ENCODE measurements at regions not wholly inside any gene's neighbourhood (a gene's known extent, or its start where the extent isn't known, plus 50 kb on each side); places are given as distances from the start of the nearest gene placed in this dataset.
"Not testable (repeated sequence)": the region's sequence is repeated elsewhere in the genome, so short reads cannot be mapped to it uniquely, and the experiment has no call there.

- no peaks in the 10 kb centered on the region for H3K36me3 Mint-ChIP-seq
- no peak for DNase-seq
- H3K27ac Mint-ChIP-seq = no peak overlapping the region
- ATAC-seq (ENCODE audit: low read depth in 2 of 2) = no peak
- H3K4me1 Mint-ChIP-seq = peaks cover 0 to 2% (median 0%) of the 10 kb centered on the region in 3 donors
- H3K9me3 Mint-ChIP-seq = peaks cover 0 to 8% (median 0%) of the 10 kb centered on the region in 7 donors
- peaks cover 13 to 29% (median 14%) of the 10 kb centered on the region in 3 donors for H3K27me3 Mint-ChIP-seq
- no peak overlapping the region for H3K4me3 Mint-ChIP-seq
These were observed 117.9 kb upstream of the MPHOSPH6 start for GRCh38 chr16:82287937-82288336.

- no peak overlapping the region for H3K4me3 Mint-ChIP-seq
These were observed 112.6 kb upstream of the MPHOSPH6 start for GRCh38 chr16:82282662-82283061.

DNA sequence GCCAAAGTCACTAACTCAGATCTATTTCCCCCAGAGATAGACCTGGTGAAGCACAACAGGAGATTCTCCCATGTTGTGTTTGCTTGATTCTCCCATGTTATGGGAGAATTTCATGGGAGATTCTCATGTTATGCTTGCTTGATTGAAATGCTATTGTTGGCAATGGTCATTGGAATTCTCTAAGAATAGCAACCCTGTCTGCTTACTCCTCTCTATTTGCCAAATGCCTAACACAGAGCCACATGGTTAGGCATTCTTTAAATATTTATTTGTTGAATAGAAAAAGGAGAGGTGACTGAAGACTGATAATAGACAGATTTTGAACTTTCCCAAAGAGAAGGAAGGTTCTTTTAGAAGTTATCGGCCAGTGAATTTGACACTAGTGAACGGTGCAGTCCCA, 111.5 kb upstream of the MPHOSPH6 start:
- Mint-ChIP-seq H3K9me3 (peaks cover 0 to 6% (median 0%) of the 10 kb centered on the region in 7 donors), H3K27ac (no peak overlapping the region), H3K27me3 (peaks cover 11 to 13% (median 12%) of the 10 kb centered on the region in 3 donors), H3K4me3 (no peak overlapping the region), H3K4me1 (peaks cover 0 to 3% (median 0%) of the 10 kb centered on the region in 3 donors), H3K36me3 (no peaks in the 10 kb centered on the region)
- ATAC-seq (ENCODE audit: low read depth in 2 of 2) (no peak), DNase-seq (no peak)

More at GRCh38 chr16:82282662-82283061, 112.6 kb upstream of the MPHOSPH6 start:
- no peak for ATAC-seq (ENCODE audit: low read depth in 2 of 2)
- no peak for DNase-seq
- peaks cover 10 to 14% (median 12%) of the 10 kb centered on the region in 3 donors for H3K27me3 Mint-ChIP-seq
- H3K9me3 Mint-ChIP-seq = peaks cover 0 to 6% (median 0%) of the 10 kb centered on the region in 7 donors
- H3K27ac Mint-ChIP-seq = no peak overlapping the region
- peaks cover 0 to 3% (median 0%) of the 10 kb centered on the region in 3 donors for H3K4me1 Mint-ChIP-seq
- H3K36me3 Mint-ChIP-seq = no peaks in the 10 kb centered on the region

- no peaks in the 10 kb centered on the region for H3K36me3 Mint-ChIP-seq
- no peak overlapping the region for H3K27ac Mint-ChIP-seq
- no peak for DNase-seq
- H3K27me3 Mint-ChIP-seq = peaks cover 9 to 12% (median 10%) of the 10 kb centered on the region in 3 donors
- ATAC-seq (ENCODE audit: low read depth in 2 of 2) = no peak
- H3K4me3 Mint-ChIP-seq = no peak overlapping the region
- H3K4me1 Mint-ChIP-seq = peaks cover 0 to 3% (median 0%) of the 10 kb centered on the region in 3 donors
- H3K9me3 Mint-ChIP-seq = peaks cover 0 to 6% (median 0%) of the 10 kb centered on the region in 7 donors
These were observed 110.8 kb upstream of the MPHOSPH6 start for GRCh38 chr16:82280867-82281266.

GRCh38 chr16:82275349-82275748, 105.3 kb upstream of the MPHOSPH6 start:
- not testable (repeated sequence) for H3K9me3 Mint-ChIP-seq; DNase-seq; ATAC-seq (ENCODE audit: low read depth in 2 of 2); H3K36me3 Mint-ChIP-seq; H3K4me1 Mint-ChIP-seq; H3K27ac Mint-ChIP-seq
- peak overlapping the region in 1 of 8 donors; percentile 29 for H3K4me3 Mint-ChIP-seq
- peaks cover 8 to 23% (median 21%) of the 10 kb centered on the region in 3 donors for H3K27me3 Mint-ChIP-seq

- no peak for DNase-seq
- no peaks in the 10 kb centered on the region for H3K36me3 Mint-ChIP-seq
- H3K4me1 Mint-ChIP-seq = no peaks in the 10 kb centered on the region
- peaks cover 3 to 11% (median 5%) of the 10 kb centered on the region in 7 donors for H3K9me3 Mint-ChIP-seq
- ATAC-seq (ENCODE audit: low read depth in 2 of 2) = no peak
- H3K4me3 Mint-ChIP-seq = no peak overlapping the region
- H3K27ac Mint-ChIP-seq = no peak overlapping the region
- H3K27me3 Mint-ChIP-seq = peaks cover 12 to 18% (median 13%) of the 10 kb centered on the region in 3 donors
These were observed 101.6 kb upstream of the MPHOSPH6 start for GRCh38 chr16:82271636-82272035.

- Mint-ChIP-seq H3K27me3 (peaks cover 21 to 35% (median 24%) of the 10 kb centered on the region in 3 donors), H3K9me3 (peaks cover 3 to 11% (median 5%) of the 10 kb centered on the region in 7 donors)
- not testable (repeated sequence) for H3K27ac Mint-ChIP-seq
These were observed 97.7 kb upstream of the MPHOSPH6 start for GRCh38 chr16:82267675-82268074.

DNA sequence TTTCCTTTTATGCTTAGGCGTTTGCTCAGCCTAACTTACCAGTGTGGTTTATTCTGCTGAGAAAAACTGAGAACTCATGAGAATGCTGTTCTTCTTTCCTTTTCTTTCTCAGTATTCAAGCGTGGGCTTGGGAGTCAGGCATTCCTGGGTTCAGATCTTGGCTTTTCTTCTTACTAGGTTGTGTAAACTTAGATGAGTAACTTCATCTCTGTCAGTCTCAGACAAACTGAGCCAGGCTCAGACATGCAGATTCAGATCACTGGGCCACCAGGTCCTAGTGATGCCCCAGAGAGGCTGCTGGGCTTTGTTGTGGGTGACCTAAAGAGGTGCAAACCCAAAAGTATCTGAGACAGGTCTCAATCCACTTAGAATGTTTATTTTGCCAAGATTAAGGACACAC, 95.8 kb upstream of the MPHOSPH6 start:
- H3K27ac Mint-ChIP-seq = peak overlapping the region in 1 of 6 donors; percentile 41
- peak overlapping the region in 1 of 8 donors; percentile 54 for H3K4me3 Mint-ChIP-seq
- H3K36me3 Mint-ChIP-seq = peaks cover 0 to 4% of the 10 kb centered on the region in 2 donors
- peaks cover 3 to 10% (median 5%) of the 10 kb centered on the region in 7 donors for H3K9me3 Mint-ChIP-seq
- DNase-seq = no peak
- H3K4me1 Mint-ChIP-seq = no peaks in the 10 kb centered on the region
- peaks cover 13 to 32% (median 16%) of the 10 kb centered on the region in 3 donors for H3K27me3 Mint-ChIP-seq
- no peak for ATAC-seq (ENCODE audit: low read depth in 2 of 2)

More at GRCh38 chr16:82267675-82268074, 97.7 kb upstream of the MPHOSPH6 start:
- not testable (repeated sequence) for ATAC-seq (ENCODE audit: low read depth in 2 of 2); H3K36me3 Mint-ChIP-seq; H3K4me1 Mint-ChIP-seq; H3K4me3 Mint-ChIP-seq; DNase-seq

DNA sequence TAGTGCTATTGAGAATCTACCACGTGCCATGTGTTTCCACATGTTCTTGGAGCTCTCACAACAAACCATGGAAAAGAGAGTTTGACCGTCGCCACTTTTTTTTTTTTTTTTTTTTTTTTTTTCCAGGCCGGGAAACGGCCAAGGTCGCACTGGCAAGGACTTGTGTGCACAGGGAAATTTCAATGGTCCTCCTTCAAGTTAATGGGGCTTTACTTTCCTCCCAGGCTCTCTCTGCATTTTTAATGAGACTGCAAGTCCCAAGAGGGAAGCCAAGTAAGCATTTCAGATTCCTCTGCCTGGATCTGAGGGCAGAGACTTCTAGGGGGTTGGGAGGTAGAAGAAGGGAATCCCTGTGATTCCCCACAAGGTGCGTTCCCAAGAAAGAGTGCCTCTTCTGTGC, 94.7 kb upstream of the MPHOSPH6 start:
- peaks cover 13 to 32% (median 16%) of the 10 kb centered on the region in 3 donors for H3K27me3 Mint-ChIP-seq
- H3K4me3 Mint-ChIP-seq = no peak overlapping the region
- no peak overlapping the region for H3K27ac Mint-ChIP-seq
- no peak for ATAC-seq (ENCODE audit: low read depth in 2 of 2)
- no peak for DNase-seq
- H3K4me1 Mint-ChIP-seq = no peaks in the 10 kb centered on the region
- H3K9me3 Mint-ChIP-seq = peaks cover 7 to 16% (median 8%) of the 10 kb centered on the region in 7 donors
- H3K36me3 Mint-ChIP-seq = peaks cover 0 to 11% of the 10 kb centered on the region in 2 donors

DNA sequence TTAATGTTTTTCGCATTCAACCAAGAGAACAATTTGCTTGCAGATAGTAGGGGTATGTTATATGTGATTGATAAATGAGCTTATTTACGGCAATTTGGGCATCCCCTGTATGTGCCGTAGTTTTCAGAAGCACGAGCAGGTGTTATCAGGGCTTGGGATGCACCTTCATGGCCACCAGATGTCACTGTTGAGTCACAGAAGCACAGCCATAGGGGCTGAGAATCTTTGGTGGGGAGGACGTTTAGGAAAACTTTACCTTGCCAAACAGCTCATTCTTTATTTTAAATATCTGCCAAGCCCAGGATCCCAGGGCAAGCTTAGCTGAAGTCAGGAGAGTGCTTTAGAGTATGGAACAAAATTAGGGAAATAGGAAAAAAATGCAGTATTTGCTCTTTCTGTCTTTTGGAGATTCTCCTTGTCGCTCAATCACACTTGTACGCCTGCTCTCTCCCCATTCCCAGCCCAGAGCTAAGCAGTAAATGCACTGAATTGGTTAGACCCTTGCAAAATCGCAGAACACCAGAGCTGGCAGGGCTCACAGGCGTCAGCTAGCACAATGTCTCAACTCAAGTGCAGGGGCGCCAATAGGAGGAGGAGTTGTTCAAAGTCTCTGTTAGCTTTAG, 93.6 kb upstream of the MPHOSPH6 start:
- no peak overlapping the region for H3K27ac Mint-ChIP-seq
- peaks cover 10 to 32% (median 16%) of the 10 kb centered on the region in 3 donors for H3K27me3 Mint-ChIP-seq
- peak in 1 of 2 donors; percentile 53 for ATAC-seq (ENCODE audit: low read depth in 2 of 2)
- H3K36me3 Mint-ChIP-seq = peaks cover 0 to 11% of the 10 kb centered on the region in 2 donors
- H3K4me3 Mint-ChIP-seq = no peak overlapping the region
- no peaks in the 10 kb centered on the region for H3K4me1 Mint-ChIP-seq
- H3K9me3 Mint-ChIP-seq = peaks cover 6 to 18% (median 10%) of the 10 kb centered on the region in 7 donors
- DNase-seq = peak; percentile 32

DNA sequence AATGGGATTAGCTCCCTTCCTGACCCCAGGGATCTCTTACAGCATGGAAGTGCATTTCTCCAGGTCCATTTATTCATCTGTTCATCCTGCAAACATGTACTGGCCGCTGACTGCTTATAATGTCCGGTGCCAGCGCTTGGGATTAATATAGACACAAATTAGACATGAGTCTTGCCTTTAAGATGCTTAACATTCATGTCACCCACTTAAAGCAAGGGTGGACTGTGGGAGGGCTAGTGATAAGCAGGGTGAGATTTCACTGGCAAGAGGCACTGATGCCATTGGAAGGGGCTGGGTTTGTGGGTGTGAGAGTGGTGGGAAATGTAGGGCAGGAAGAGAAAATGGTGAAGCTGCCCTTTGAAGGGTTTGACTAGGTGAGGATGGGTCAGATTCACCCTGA, 92.2 kb upstream of the MPHOSPH6 start:
- ATAC-seq (ENCODE audit: low read depth in 2 of 2) = no peak
- DNase-seq = no peak
- peaks cover 10 to 35% (median 16%) of the 10 kb centered on the region in 3 donors for H3K27me3 Mint-ChIP-seq
- H3K4me3 Mint-ChIP-seq = no peak overlapping the region
- H3K36me3 Mint-ChIP-seq = peaks cover 0 to 11% of the 10 kb centered on the region in 2 donors
- H3K4me1 Mint-ChIP-seq = no peaks in the 10 kb centered on the region
- peaks cover 5 to 13% (median 7%) of the 10 kb centered on the region in 7 donors for H3K9me3 Mint-ChIP-seq
- H3K27ac Mint-ChIP-seq = no peak overlapping the region

GRCh38 chr16:82260212-82260795, 90.3 kb upstream of the MPHOSPH6 start:
- DNase-seq = no peak
- H3K27ac Mint-ChIP-seq = no peak overlapping the region
- H3K4me1 Mint-ChIP-seq = no peaks in the 10 kb centered on the region

DNA sequence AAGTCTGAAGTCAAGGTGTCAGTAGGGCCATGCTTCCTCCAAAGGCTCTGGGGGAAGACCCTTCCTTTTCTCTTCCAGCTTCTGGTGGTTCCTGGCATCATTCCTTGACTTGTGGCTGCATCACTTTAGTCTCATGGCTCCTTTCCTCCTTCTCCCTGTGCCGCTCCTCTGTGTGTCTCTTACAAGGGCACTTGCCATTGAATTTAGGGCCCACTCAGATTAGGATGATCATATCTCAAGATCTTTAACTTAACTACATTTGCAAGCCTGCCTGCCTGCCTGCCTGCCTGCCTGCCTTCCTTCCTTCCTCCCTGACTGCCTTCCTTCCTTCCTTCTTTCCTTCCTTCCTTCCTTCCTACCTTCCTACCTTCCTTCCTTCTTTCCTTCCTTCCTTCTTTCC, 89.7 kb upstream of the MPHOSPH6 start:
- ATAC-seq (ENCODE audit: low read depth in 2 of 2) = no peak
- Mint-ChIP-seq H3K27ac (no peak overlapping the region), H3K4me1 (no peaks in the 10 kb centered on the region)

More at GRCh38 chr16:82260212-82260795, 90.3 kb upstream of the MPHOSPH6 start:
- ATAC-seq (ENCODE audit: low read depth in 2 of 2) = no peak
- H3K36me3 Mint-ChIP-seq = peaks cover 0 to 11% of the 10 kb centered on the region in 2 donors
- H3K4me3 Mint-ChIP-seq = no peak overlapping the region
- H3K27me3 Mint-ChIP-seq = peaks cover 15 to 36% (median 18%) of the 10 kb centered on the region in 3 donors
- peaks cover 5 to 13% (median 7%) of the 10 kb centered on the region in 7 donors for H3K9me3 Mint-ChIP-seq

GRCh38 chr16:82257990-82258389, 88.0 kb upstream of the MPHOSPH6 start:
- Mint-ChIP-seq H3K4me1 (no peaks in the 10 kb centered on the region), H3K27me3 (peaks cover 17 to 32% (median 24%) of the 10 kb centered on the region in 3 donors), H3K9me3 (peaks cover 5 to 13% (median 7%) of the 10 kb centered on the region in 7 donors), H3K27ac (no peak overlapping the region), H3K4me3 (no peak overlapping the region), H3K36me3 (peaks cover 0 to 11% of the 10 kb centered on the region in 2 donors)
- no peak for ATAC-seq (ENCODE audit: low read depth in 2 of 2)
- no peak for DNase-seq

More for the DNA sequence above, 89.7 kb upstream of the MPHOSPH6 start:
- H3K9me3 Mint-ChIP-seq = peaks cover 5 to 13% (median 7%) of the 10 kb centered on the region in 7 donors
- peaks cover 18 to 38% (median 19%) of the 10 kb centered on the region in 3 donors for H3K27me3 Mint-ChIP-seq
- H3K36me3 Mint-ChIP-seq = peaks cover 0 to 11% of the 10 kb centered on the region in 2 donors
- DNase-seq = no peak
- no peak overlapping the region for H3K4me3 Mint-ChIP-seq
